ENCODE measurements at regions not wholly inside any gene's neighbourhood (a gene's known extent, or its start where the extent isn't known, plus 50 kb on each side); places are given as distances from the start of the nearest gene placed in this dataset.
A peak's percentile ranks its signal among the peaks of the same experiment; 100 is the strongest.

DNA sequence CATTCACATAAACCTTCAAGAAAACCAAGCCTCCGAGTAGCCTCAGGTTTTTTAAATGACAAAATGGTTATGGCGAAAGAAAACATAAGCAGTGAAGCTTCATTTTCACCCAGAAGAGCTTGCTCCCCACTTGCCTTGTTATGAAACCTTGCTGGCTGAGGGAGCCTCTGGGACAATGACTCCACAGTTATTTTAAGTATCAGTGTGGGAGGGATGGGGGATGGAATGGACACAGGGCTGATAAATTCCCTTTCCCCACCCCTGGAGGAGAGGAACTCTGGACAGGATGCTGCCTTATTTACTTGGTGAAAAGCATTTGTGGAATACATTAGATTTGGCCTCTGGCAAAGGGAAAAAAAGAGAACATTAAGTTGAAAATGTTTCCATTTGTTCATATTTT, 220.7 kb upstream of the CNKSR2 start:
- no peaks in the 10 kb centered on the region for H3K27me3 ChIP-seq (ENCODE audit: insufficient read depth, insufficient read length)
- no peak overlapping the region for H3K9ac ChIP-seq (ENCODE audit: insufficient read length, low read depth)
- H3K4me3 ChIP-seq (ENCODE audit: insufficient read length, low read depth): no peak overlapping the region
- no peaks in the 10 kb centered on the region for H3K4me1 ChIP-seq (ENCODE audit: insufficient read depth, insufficient read length)
- no peaks in the 10 kb centered on the region for H3K36me3 ChIP-seq (ENCODE audit: insufficient read depth, insufficient read length, low read length)
- DNase-seq (ENCODE audit: low read depth, low spot score): no peak
- no peaks in the 10 kb centered on the region for H3K9me3 ChIP-seq (ENCODE audit: insufficient read depth, low read length)
- TF ChIP-seq SUZ12 (IDR thresholded peaks at IDR 0.05; ENCODE audit: extremely low read depth, insufficient read depth, insufficient read length): no peak
- no peak for TF ChIP-seq YY1 (IDR thresholded peaks at IDR 0.05; ENCODE audit: insufficient read depth, insufficient read length)
- TF ChIP-seq ZNF274 (IDR thresholded peaks at IDR 0.05; ENCODE audit: low read depth, low read length): no peak

DNA sequence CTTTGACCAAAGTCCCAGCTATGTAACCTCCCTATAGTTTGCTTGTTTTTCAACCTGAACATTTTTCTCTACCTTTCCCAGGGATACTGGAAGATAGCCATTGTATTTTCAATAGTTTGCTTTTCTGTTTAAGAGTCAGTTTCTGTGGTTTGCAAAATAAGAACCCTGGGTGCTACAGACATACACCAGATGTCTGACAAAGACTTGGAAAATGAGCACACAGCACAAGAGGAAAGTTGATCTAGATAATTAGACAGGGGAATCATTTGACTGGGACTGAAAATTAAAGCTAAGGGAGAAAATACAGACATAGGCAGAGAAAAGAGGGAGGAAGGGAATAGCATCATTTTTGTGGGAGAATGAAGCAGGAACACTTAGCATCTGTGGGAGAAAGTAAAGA, 218.3 kb upstream of the CNKSR2 start:
- H3K27me3 ChIP-seq (ENCODE audit: insufficient read depth, insufficient read length): no peaks in the 10 kb centered on the region
- no peaks in the 10 kb centered on the region for H3K4me1 ChIP-seq (ENCODE audit: insufficient read depth, insufficient read length)
- no peaks in the 10 kb centered on the region for H3K36me3 ChIP-seq (ENCODE audit: insufficient read depth, insufficient read length, low read length)
- H3K9me3 ChIP-seq (ENCODE audit: insufficient read depth, low read length): 0 out of 2 replicates have a peak, but pooled peaks cover 8% of the 10 kb centered on the region
- H3K9ac ChIP-seq (ENCODE audit: insufficient read length, low read depth): no peak overlapping the region
- no peak for TF ChIP-seq YY1 (IDR thresholded peaks at IDR 0.05; ENCODE audit: insufficient read depth, insufficient read length)
- no peak for TF ChIP-seq SUZ12 (IDR thresholded peaks at IDR 0.05; ENCODE audit: extremely low read depth, insufficient read depth, insufficient read length)
- no peak for TF ChIP-seq ZNF274 (IDR thresholded peaks at IDR 0.05; ENCODE audit: low read depth, low read length)
- no peak overlapping the region for H3K4me3 ChIP-seq (ENCODE audit: insufficient read length, low read depth)
- DNase-seq (ENCODE audit: low read depth, low spot score): no peak

DNA sequence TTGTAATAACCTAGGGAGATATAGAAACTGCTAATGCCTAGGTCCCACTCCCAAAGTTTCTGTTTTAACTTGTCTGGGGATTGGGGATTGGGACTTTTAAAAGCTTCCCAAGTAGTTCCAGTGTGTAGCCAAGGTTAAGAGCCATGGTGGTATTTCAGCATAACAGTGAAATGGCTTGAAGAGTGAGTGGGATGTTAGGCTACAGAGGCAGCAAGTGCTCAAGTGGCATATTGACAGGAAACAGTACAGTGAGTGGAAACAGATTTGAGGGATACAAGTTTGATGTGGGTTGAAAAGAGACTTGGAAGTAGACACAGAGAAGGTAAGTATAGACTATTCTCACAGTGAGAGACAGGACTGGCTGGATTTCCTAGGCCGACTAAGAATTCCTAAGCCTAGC, 217.6 kb upstream of the CNKSR2 start:
- DNase-seq (ENCODE audit: low read depth, low spot score): no peak
- H3K9me3 ChIP-seq (ENCODE audit: insufficient read depth, low read length): 0 out of 2 replicates have a peak, but pooled peaks cover 10% of the 10 kb centered on the region
- no peak overlapping the region for H3K4me3 ChIP-seq (ENCODE audit: insufficient read length, low read depth)
- H3K4me1 ChIP-seq (ENCODE audit: insufficient read depth, insufficient read length): no peaks in the 10 kb centered on the region
- no peaks in the 10 kb centered on the region for H3K27me3 ChIP-seq (ENCODE audit: insufficient read depth, insufficient read length)
- H3K36me3 ChIP-seq (ENCODE audit: insufficient read depth, insufficient read length, low read length): no peaks in the 10 kb centered on the region
- H3K9ac ChIP-seq (ENCODE audit: insufficient read length, low read depth): no peak overlapping the region
- TF ChIP-seq SUZ12 (IDR thresholded peaks at IDR 0.05; ENCODE audit: extremely low read depth, insufficient read depth, insufficient read length) (no peak), ZNF274 (IDR thresholded peaks at IDR 0.05; ENCODE audit: low read depth, low read length) (no peak), YY1 (IDR thresholded peaks at IDR 0.05; ENCODE audit: insufficient read depth, insufficient read length) (no peak)

DNA sequence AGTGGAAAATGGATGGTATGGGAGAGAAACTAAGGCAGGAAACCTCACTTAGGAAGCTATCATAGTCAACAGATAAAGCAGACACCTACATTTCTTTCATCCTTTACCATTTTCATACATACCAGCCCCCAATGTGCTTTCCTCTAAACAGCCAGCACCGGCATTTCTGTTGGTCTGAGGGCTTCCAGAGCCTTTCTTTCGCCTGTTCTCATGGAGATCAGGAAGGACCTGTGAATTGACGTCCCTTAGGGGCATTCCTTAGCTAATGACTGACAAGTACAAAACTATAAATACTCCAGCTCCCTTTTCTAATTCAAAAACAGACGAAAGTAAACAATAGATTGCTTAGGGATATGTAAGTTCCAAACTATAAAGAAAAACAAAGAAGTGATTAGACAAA, 215.5 kb upstream of the CNKSR2 start:
- H3K4me3 ChIP-seq (ENCODE audit: insufficient read length, low read depth): no peak overlapping the region
- H3K27me3 ChIP-seq (ENCODE audit: insufficient read depth, insufficient read length): no peaks in the 10 kb centered on the region
- no peak overlapping the region for H3K9ac ChIP-seq (ENCODE audit: insufficient read length, low read depth)
- H3K4me1 ChIP-seq (ENCODE audit: insufficient read depth, insufficient read length): no peaks in the 10 kb centered on the region
- no peaks in the 10 kb centered on the region for H3K36me3 ChIP-seq (ENCODE audit: insufficient read depth, insufficient read length, low read length)
- no peak for TF ChIP-seq YY1 (IDR thresholded peaks at IDR 0.05; ENCODE audit: insufficient read depth, insufficient read length)
- no peak for TF ChIP-seq ZNF274 (IDR thresholded peaks at IDR 0.05; ENCODE audit: low read depth, low read length)
- TF ChIP-seq SUZ12 (IDR thresholded peaks at IDR 0.05; ENCODE audit: extremely low read depth, insufficient read depth, insufficient read length): no peak
- H3K9me3 ChIP-seq (ENCODE audit: insufficient read depth, low read length): 0 out of 2 replicates have a peak, but pooled peaks cover 10% of the 10 kb centered on the region
- DNase-seq (ENCODE audit: low read depth, low spot score): peak; percentile 63

DNA sequence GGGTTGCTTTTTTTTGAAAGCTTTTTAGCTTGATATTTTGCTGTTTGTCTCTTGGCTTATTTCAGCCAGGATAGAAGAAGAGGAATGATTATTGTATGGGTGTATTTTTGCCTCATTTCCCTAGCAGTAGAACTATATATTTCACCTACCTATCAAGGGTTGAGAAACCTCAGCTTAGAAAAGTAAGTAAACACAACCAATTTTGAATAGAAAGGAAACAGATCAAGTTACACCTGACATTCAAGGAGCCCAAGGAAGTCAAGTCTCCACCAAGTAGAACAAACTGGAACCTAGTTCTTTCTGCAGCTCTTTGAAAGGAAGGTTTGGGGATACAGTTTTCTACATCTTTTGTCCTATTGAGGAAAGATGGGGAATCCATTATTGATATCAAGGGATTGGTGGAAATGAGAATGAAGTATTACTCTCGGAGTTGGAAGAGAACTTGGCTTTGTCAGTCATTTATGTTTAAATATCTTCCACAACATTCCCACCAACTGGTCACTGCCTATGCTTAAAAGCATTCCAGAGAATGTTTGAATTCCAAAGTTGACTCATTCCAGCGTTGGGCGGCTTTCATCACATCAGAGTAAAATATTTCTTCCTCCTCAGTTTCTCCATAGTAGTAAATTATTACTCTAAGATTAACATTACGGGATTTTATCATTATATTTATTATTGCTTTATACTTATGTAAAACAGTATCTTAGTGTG, 207.8 kb upstream of the CNKSR2 start:
- Histone ChIP-seq H3K4me1 (ENCODE audit: insufficient read depth, insufficient read length) (no peaks in the 10 kb centered on the region), H3K27me3 (ENCODE audit: insufficient read depth, insufficient read length) (no peaks in the 10 kb centered on the region), H3K9ac (ENCODE audit: insufficient read length, low read depth) (no peak overlapping the region), H3K4me3 (ENCODE audit: insufficient read length, low read depth) (no peak overlapping the region), H3K36me3 (ENCODE audit: insufficient read depth, insufficient read length, low read length) (no peaks in the 10 kb centered on the region), H3K9me3 (ENCODE audit: insufficient read depth, low read length) (no peaks in the 10 kb centered on the region)
- no peak for TF ChIP-seq YY1 (IDR thresholded peaks at IDR 0.05; ENCODE audit: insufficient read depth, insufficient read length)
- no peak for TF ChIP-seq SUZ12 (IDR thresholded peaks at IDR 0.05; ENCODE audit: extremely low read depth, insufficient read depth, insufficient read length)
- no peak for TF ChIP-seq ZNF274 (IDR thresholded peaks at IDR 0.05; ENCODE audit: low read depth, low read length)
- DNase-seq (ENCODE audit: low read depth, low spot score): no peak

DNA sequence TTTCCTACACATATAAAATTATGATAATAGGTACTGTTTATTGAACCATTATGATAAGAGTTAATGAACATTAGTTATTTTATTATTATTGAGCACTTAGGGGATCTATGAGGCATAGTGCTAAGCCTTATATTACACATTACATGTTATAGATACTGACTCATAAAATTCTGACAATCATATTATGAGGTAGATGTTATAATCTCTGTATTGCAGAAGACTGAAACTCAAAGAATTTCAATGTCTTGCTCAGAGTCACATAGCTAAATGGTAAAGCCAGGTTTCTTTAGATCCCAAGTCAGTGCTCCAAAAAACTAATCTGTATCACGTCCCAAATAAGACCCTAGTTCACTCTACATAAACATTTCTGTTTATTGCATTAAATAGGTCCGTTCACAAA, 207.2 kb upstream of the CNKSR2 start:
- Histone ChIP-seq H3K4me1 (ENCODE audit: insufficient read depth, insufficient read length) (no peaks in the 10 kb centered on the region), H3K9ac (ENCODE audit: insufficient read length, low read depth) (no peak overlapping the region), H3K4me3 (ENCODE audit: insufficient read length, low read depth) (no peak overlapping the region), H3K27me3 (ENCODE audit: insufficient read depth, insufficient read length) (no peaks in the 10 kb centered on the region), H3K36me3 (ENCODE audit: insufficient read depth, insufficient read length, low read length) (no peaks in the 10 kb centered on the region), H3K9me3 (ENCODE audit: insufficient read depth, low read length) (no peaks in the 10 kb centered on the region)
- DNase-seq (ENCODE audit: low read depth, low spot score): no peak
- TF ChIP-seq SUZ12 (IDR thresholded peaks at IDR 0.05; ENCODE audit: extremely low read depth, insufficient read depth, insufficient read length) (no peak), ZNF274 (IDR thresholded peaks at IDR 0.05; ENCODE audit: low read depth, low read length) (no peak), YY1 (IDR thresholded peaks at IDR 0.05; ENCODE audit: insufficient read depth, insufficient read length) (no peak)

DNA sequence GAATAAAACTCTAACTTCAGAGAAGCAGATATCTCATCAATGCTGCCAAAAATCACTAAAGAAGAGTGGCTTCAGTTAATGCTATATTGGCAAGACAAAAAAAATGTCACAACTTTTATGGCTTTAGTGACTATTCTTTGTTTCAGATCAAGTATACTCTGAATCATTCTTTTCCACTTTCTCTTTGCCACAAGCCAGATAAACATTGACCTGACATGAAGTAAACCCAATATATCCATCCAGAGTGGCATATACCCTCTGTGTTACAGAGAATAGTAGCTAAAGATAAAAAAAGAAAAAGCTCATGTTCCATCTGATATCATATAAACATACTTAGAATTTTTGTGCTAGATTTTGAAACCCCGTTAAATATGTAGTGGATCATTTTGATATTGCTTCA, 206.7 kb upstream of the CNKSR2 start:
- DNase-seq (ENCODE audit: low read depth, low spot score): no peak
- no peak for TF ChIP-seq YY1 (IDR thresholded peaks at IDR 0.05; ENCODE audit: insufficient read depth, insufficient read length)
- no peak for TF ChIP-seq ZNF274 (IDR thresholded peaks at IDR 0.05; ENCODE audit: low read depth, low read length)
- TF ChIP-seq SUZ12 (IDR thresholded peaks at IDR 0.05; ENCODE audit: extremely low read depth, insufficient read depth, insufficient read length): no peak
- H3K27me3 ChIP-seq (ENCODE audit: insufficient read depth, insufficient read length): no peaks in the 10 kb centered on the region
- no peaks in the 10 kb centered on the region for H3K4me1 ChIP-seq (ENCODE audit: insufficient read depth, insufficient read length)
- H3K9ac ChIP-seq (ENCODE audit: insufficient read length, low read depth): no peak overlapping the region
- H3K36me3 ChIP-seq (ENCODE audit: insufficient read depth, insufficient read length, low read length): no peaks in the 10 kb centered on the region
- H3K4me3 ChIP-seq (ENCODE audit: insufficient read length, low read depth): no peak overlapping the region
- no peaks in the 10 kb centered on the region for H3K9me3 ChIP-seq (ENCODE audit: insufficient read depth, low read length)
